HCT116 (cell line): ENCODE measurements at regions not wholly inside any gene's neighbourhood (a gene's known extent, or its start where the extent isn't known, plus 50 kb on each side); places are given as distances from the start of the nearest gene placed in this dataset.

Source experiments
- ATAC-seq: fragments of 200-7000 bp; cut with Tn5 transposase; 2 replicates; pipeline ENCODE4 v1.9.1; 2020; ENCODE audit warnings: mild to moderate bottlenecking, moderate library complexity
- BruUV-seq: library from RNA; stranded (reverse); fragments of 400-500 nt; replicated peaks from 2 replicates; lab custom pipeline; 2021; lab: Mats Ljungman, UMichigan
- CTCF ChIA-PET: fragments of 300-600 bp; sonication (Branson Sonifier 250); formaldehyde crosslinking; loops from one replicate; lab custom pipeline; 2021; ENCODE audit warnings: antibody characterized with exemption; lab: Charles Lee
- POLR2A ChIA-PET: fragments of 300-600, 350-600 bp; sonication (Branson Sonifier 250); formaldehyde crosslinking; loops from one replicate; lab custom pipeline; 2021; ENCODE audit warnings: antibody characterized with exemption; lab: Charles Lee
- RAD21 ChIA-PET, 2 experiments: fragments of 300-600 bp; sonication (Branson Sonifier 250); formaldehyde crosslinking; loops; one replicate each; lab custom pipeline; 2023; ENCODE audit warnings: low total read pairs in 2 of 2; ENCODE audit not compliant: uncharacterized antibody in 2 of 2, unreplicated experiment in 2 of 2, low non-redundant PET in 1 of 2; lab: Charles Lee
- DNase-seq: peaks from one replicate; pipeline ENCODE4 v3.0.0-alpha.2; 2010; ENCODE audit warnings: low read depth, low spot score
- H2AFZ ChIP-seq: fragments of 200-600 bp; shearing (Covaris generic), sonication (generic); 2 replicates; pipeline ENCODE4 v1.6.1; 2017; ENCODE audit warnings: low read depth, mixed run types, mixed read lengths, antibody characterized with exemption, low read length; ENCODE audit not compliant: poor library complexity, severe bottlenecking
- H3K27ac ChIP-seq: 2 replicates; pipeline ENCODE4 v1.5.1; 2012; ENCODE audit warnings: low read depth, low read length
- H3K27me3 ChIP-seq: fragments of 200-600 bp; sonication (generic); 2 replicates; pipeline ENCODE4 v1.6.1; 2016; ENCODE audit warnings: mixed run types, low read length, mixed read lengths; ENCODE audit not compliant: insufficient read depth
- H3K36me3 ChIP-seq, 2 experiments: fragments of 200-500 bp in 1 of 2; fragments of 200-600 bp in 1 of 2; sonication (Bioruptor generic) in 1 of 2; sonication (generic) in 1 of 2; 2 replicates each; pipeline versions ENCODE4 v1.5.1 to v1.6.1; 2014 to 2016; ENCODE audit warnings: low read length in 2 of 2, inconsistent platforms in 1 of 2, mixed read lengths in 1 of 2, mixed run types in 1 of 2; ENCODE audit not compliant: insufficient read depth in 2 of 2, control insufficient read depth in 1 of 2
- H3K4me1 ChIP-seq, 2 experiments: fragments of 200-600 bp in 1 of 2; sonication (generic) in 1 of 2; 2 replicates each; pipeline versions ENCODE4 v1.5.1 to v1.6.1; 2012 to 2017; ENCODE audit warnings: low read length in 2 of 2, inconsistent platforms in 1 of 2, mild to moderate bottlenecking in 1 of 2, mixed read lengths in 1 of 2, mixed run types in 1 of 2, moderate library complexity in 1 of 2; ENCODE audit not compliant: insufficient read depth in 2 of 2, control insufficient read depth in 1 of 2
- H3K4me2 ChIP-seq: fragments of 200-600 bp; sonication (generic); 2 replicates; pipeline ENCODE4 v1.6.1; 2017; ENCODE audit warnings: mixed run types, low read length, mixed read lengths
- H3K4me3 ChIP-seq, 2 experiments: fragments of 200-600 bp in 1 of 2; sonication (generic) in 1 of 2; replicated peaks in 1 of 2; 2 replicates each; pipeline ENCODE4 v1.5.1; 2011 to 2016; ENCODE audit warnings: low read length in 2 of 2, control low read depth in 1 of 2, low read depth in 1 of 2, mild to moderate bottlenecking in 1 of 2, mixed read lengths in 1 of 2, mixed run types in 1 of 2
- H3K79me2 ChIP-seq: fragments of 200-600 bp; sonication (generic); 2 replicates; pipeline ENCODE4 v1.6.1; 2017; ENCODE audit warnings: mild to moderate bottlenecking, mixed run types, low read length, moderate library complexity, mixed read lengths; ENCODE audit not compliant: insufficient read depth
- H3K9ac ChIP-seq: fragments of 200-600 bp; sonication (generic); 2 replicates; pipeline ENCODE4 v1.6.1; 2016; ENCODE audit warnings: low read length, mixed read lengths
- H3K9me2 ChIP-seq: fragments of 200-600 bp; sonication (generic), shearing (Covaris generic); 2 replicates; pipeline ENCODE4 v1.6.1; 2017; ENCODE audit warnings: mixed run types, mild to moderate bottlenecking, moderate library complexity; ENCODE audit not compliant: insufficient read depth
- H3K9me3 ChIP-seq, 2 experiments: fragments of 200-500 bp in 1 of 2; fragments of 200-600 bp in 1 of 2; sonication (Bioruptor generic) in 1 of 2; sonication (generic) in 1 of 2; 2 replicates each; pipeline ENCODE4 v1.6.1; 2014 to 2017; ENCODE audit warnings: low read length in 2 of 2, mixed read lengths in 2 of 2, inconsistent platforms in 1 of 2, low read depth in 1 of 2, mild to moderate bottlenecking in 1 of 2, mixed run types in 1 of 2, moderate library complexity in 1 of 2; ENCODE audit not compliant: control insufficient read depth in 1 of 2, insufficient read depth in 1 of 2
- H4K20me1 ChIP-seq: fragments of 200-600 bp; sonication (generic), shearing (Covaris generic); 2 replicates; pipeline ENCODE4 v1.6.1; 2017; ENCODE audit warnings: mixed run types, mild to moderate bottlenecking, moderate library complexity; ENCODE audit not compliant: insufficient read depth
- ATF3 ChIP-seq: IDR thresholded peaks from 2 replicates; pipeline ENCODE4 v1.6.1; 2012
- CTCF ChIP-seq, 3 experiments: fragments of 200-600 bp in 1 of 3; sonication (generic) in 1 of 3; IDR thresholded peaks in 2 of 3; conservative IDR thresholded peaks in 1 of 3; 2 replicates each; pipeline ENCODE4 v1.5.1; 2012 to 2017; ENCODE audit warnings: low read depth in 2 of 3, low read length in 2 of 3, antibody characterized with exemption in 1 of 3, borderline replicate concordance in 1 of 3, control low read depth in 1 of 3, mild to moderate bottlenecking in 1 of 3, mixed read lengths in 1 of 3, mixed run types in 1 of 3, moderate library complexity in 1 of 3; ENCODE audit not compliant: insufficient read depth in 1 of 3
- EZH2phosphoT487 ChIP-seq: fragments of 200-600 bp; IDR thresholded peaks from 2 replicates; pipeline ENCODE4 v1.6.1; 2018; ENCODE audit warnings: antibody characterized with exemption, borderline replicate concordance
- MAX ChIP-seq: IDR thresholded peaks from 2 replicates; pipeline ENCODE4 v1.6.1; 2012
- RAD21 ChIP-seq: IDR thresholded peaks from 2 replicates; pipeline ENCODE4 v1.6.1; 2012; ENCODE audit warnings: low read depth, mild to moderate bottlenecking
- REST ChIP-seq: IDR thresholded peaks from 2 replicates; pipeline ENCODE4 v1.6.1; 2012; ENCODE audit warnings: low read depth
- SRF ChIP-seq: IDR thresholded peaks from 2 replicates; pipeline ENCODE4 v1.6.1; 2012; ENCODE audit warnings: low read depth
- ZFX ChIP-seq: fragments of 450-650 bp; IDR thresholded peaks from 2 replicates; pipeline ENCODE4 v1.6.1; 2017
- intact Hi-C: fragments of 100-400 bp; cut with micrococcal nuclease; formaldehyde crosslinking; loops from 2 replicates; pipeline ENCODE4 v1.10.0; 2022

GRCh38 chr1:82487778-82488177 lies 687.0 kb downstream of the ADGRL2 start:
- Histone ChIP-seq H2AFZ (no peak overlapping the region), H3K27ac (no peak overlapping the region), H3K4me2 (no peak overlapping the region), H3K9me2 (no peaks in the 10 kb centered on the region), H3K9ac (no peak overlapping the region), H3K4me1 (peaks cover 0 to 7% of the 10 kb centered on the region in 2 experiments; a peak in 1 of 4 replicates), H4K20me1 (no peaks in the 10 kb centered on the region), H3K79me2 (no peaks in the 10 kb centered on the region), H3K4me3 (no peak overlapping the region), H3K36me3 (no peaks in the 10 kb centered on the region), H3K9me3 (no peaks in the 10 kb centered on the region; a peak in 1 of 4 replicates), H3K27me3 (no peaks in the 10 kb centered on the region)
- ChIA-PET POLR2A (no interaction called here), RAD21 (no interaction called here), CTCF (no interaction called here)
- ATAC-seq (no peak), DNase-seq (no peak)
- intact Hi-C loops = no loop called here
- no TSS peak for BruUV-seq
- TF ChIP-seq MAX (no peak), ZFX (no peak), ATF3 (no peak), RAD21 (no peak)

GRCh38 chr1:82486969-82487368 lies 686.2 kb downstream of the ADGRL2 start:
- CTCF ChIA-PET = no interaction called here
- POLR2A ChIA-PET = interaction anchor here (0.7 kb wide), 1 partner anchor 399 kb away, joined by 3 read pairs; no protein-coding TSS in a partner anchor
- no peak overlapping the region for H3K27ac ChIP-seq
- no peak for DNase-seq
- peaks cover 0 to 7% of the 10 kb centered on the region in 2 experiments; a peak in 1 of 4 replicates for H3K4me1 ChIP-seq
- no peaks in the 10 kb centered on the region for H3K9me2 ChIP-seq
- H2AFZ ChIP-seq = no peak overlapping the region
- no peaks in the 10 kb centered on the region for H4K20me1 ChIP-seq
- H3K4me2 ChIP-seq = no peak overlapping the region
- no TSS peak for BruUV-seq
- no peaks in the 10 kb centered on the region; a peak in 1 of 4 replicates for H3K9me3 ChIP-seq
- no peaks in the 10 kb centered on the region for H3K79me2 ChIP-seq
- RAD21 ChIA-PET = no interaction called here
- intact Hi-C loops = no loop called here
- no peak overlapping the region for H3K9ac ChIP-seq
- no peaks in the 10 kb centered on the region for H3K36me3 ChIP-seq
- no peaks in the 10 kb centered on the region for H3K27me3 ChIP-seq
- no peak overlapping the region for H3K4me3 ChIP-seq
- TF ChIP-seq CTCF (IDR thresholded peaks at IDR 0.05 in 2 of 3, conservative IDR thresholded peaks at IDR 0.05 in 1 of 3; ENCODE audit: borderline replicate concordance in 1 of 3, insufficient read depth in 1 of 3, low read depth in 2 of 3, low read length in 2 of 3) = no peak
- TF ChIP-seq REST = no peak
- no peak for TF ChIP-seq SRF
- no peak for TF ChIP-seq EZH2phosphoT487
- TF ChIP-seq, all 23 proteins: peak for 0
- ATAC-seq = no peak
